ENCODE measurements at regions not wholly inside any gene's neighbourhood (a gene's known extent, or its start where the extent isn't known, plus 50 kb on each side); places are given as distances from the start of the nearest gene placed in this dataset.

GRCh38 chr16:86037999-86038925, 139.3 kb downstream of the IRF8 start:
- intact Hi-C loops (cut with micrococcal nuclease; ENCODE audit: unreplicated experiment) = no loop called here
- no TSS peak for BruUV-seq (replicated peaks)
- ATAC-seq = no peak
- no peaks in the 10 kb centered on the region; the same call in 1 of the 2 replicates for H3K4me1 ChIP-seq (ENCODE audit: control insufficient read depth, insufficient read depth, low read length)
- CTCF ChIA-PET = no interaction called here
- H3K27ac ChIP-seq (ENCODE audit: low read length) = no peak overlapping the region
- in situ Hi-C loops (cut with HindIII; ENCODE audit: low pct_unique_long_range_greater_than_20kb, low sequenced_read_pairs) = no loop called here
- H3K9me3 ChIP-seq (ENCODE audit: control insufficient read depth, insufficient read depth, low read depth, low read length) = no peaks in the 10 kb centered on the region
- no peak for DNase-seq (ENCODE audit: low read depth, low spot score)
- no peaks in the 10 kb centered on the region for H3K36me3 ChIP-seq (ENCODE audit: control insufficient read depth, insufficient read depth, low read length)
- no peaks in the 10 kb centered on the region for H3K27me3 ChIP-seq (ENCODE audit: control insufficient read depth, insufficient read depth, low read length)
- no peak for TF ChIP-seq CTCF (IDR thresholded peaks at IDR 0.05)
- no peak for TF ChIP-seq REST (IDR thresholded peaks at IDR 0.05; ENCODE audit: insufficient read depth in 1 of 2, low read depth in 2 of 2, low read length in 1 of 2)
- no peak for TF ChIP-seq POLR2AphosphoS5 (IDR thresholded peaks at IDR 0.05; ENCODE audit: low read depth, low read length)
- no peak overlapping the region for H3K4me3 ChIP-seq (ENCODE audit: low read depth in 2 of 2, low read length in 2 of 2)
- POLR2A ChIA-PET = no interaction called here

- intact Hi-C loops (cut with micrococcal nuclease; ENCODE audit: unreplicated experiment) (no loop called here), in situ Hi-C loops (cut with HindIII; ENCODE audit: low pct_unique_long_range_greater_than_20kb, low sequenced_read_pairs) (no loop called here)
- Histone ChIP-seq H3K9me3 (ENCODE audit: control insufficient read depth, insufficient read depth, low read depth, low read length) (no peaks in the 10 kb centered on the region), H3K36me3 (ENCODE audit: control insufficient read depth, insufficient read depth, low read length) (no peaks in the 10 kb centered on the region), H3K27ac (ENCODE audit: low read length) (no peak overlapping the region), H3K4me1 (ENCODE audit: control insufficient read depth, insufficient read depth, low read length) (no peaks in the 10 kb centered on the region; the same call in 1 of the 2 replicates), H3K27me3 (ENCODE audit: control insufficient read depth, insufficient read depth, low read length) (no peaks in the 10 kb centered on the region), H3K4me3 (ENCODE audit: low read depth in 2 of 2, low read length in 2 of 2) (no peak overlapping the region)
- ChIA-PET CTCF (no interaction called here), POLR2A (no interaction called here)
- no TSS peak for BruUV-seq (replicated peaks)
- ATAC-seq (no peak), DNase-seq (ENCODE audit: low read depth, low spot score) (no peak)
- no peak for TF ChIP-seq TCF7L2 (IDR thresholded peaks at IDR 0.05; ENCODE audit: low read depth, low read length)
- no peak for TF ChIP-seq SIN3A (IDR thresholded peaks at IDR 0.05; ENCODE audit: borderline replicate concordance, insufficient read depth, low read depth, low read length)
- TF ChIP-seq REST (IDR thresholded peaks at IDR 0.05; ENCODE audit: insufficient read depth in 1 of 2, low read depth in 2 of 2, low read length in 1 of 2) = no peak
- no peak for TF ChIP-seq POLR2AphosphoS5 (IDR thresholded peaks at IDR 0.05; ENCODE audit: low read depth, low read length)
- no peak for TF ChIP-seq CTCF (IDR thresholded peaks at IDR 0.05)
Observed at GRCh38 chr16:86038926-86039310, 140.0 kb downstream of the IRF8 start.

All from Panc1 (cell line).